Cardiac muscle cell (in vitro differentiated cells and primary cell): ENCODE measurements at regions not wholly inside any gene's neighbourhood (a gene's known extent, or its start where the extent isn't known, plus 50 kb on each side); places are given as distances from the start of the nearest gene placed in this dataset.

Experiments used
- DNase-seq, 2 donors: peaks; one replicate each; pipeline versions ENCODE4 v3.0.0 to v3.0.0-alpha.2; 2010 to 2017; ENCODE audit warnings: low read depth in 1 of 2, low spot score in 1 of 2
- H3K27ac ChIP-seq: fragments of 200-600 bp; sonication (generic); 2 replicates; pipeline ENCODE4 v1.5.1; 2016
- H3K27me3 ChIP-seq: fragments of 200-600 bp; sonication (generic); 2 replicates; pipeline ENCODE4 v1.6.0; 2016; ENCODE audit warnings: control low read depth
- H3K36me3 ChIP-seq: fragments of 200-600 bp; sonication (generic); 2 replicates; pipeline ENCODE4 v1.5.1; 2016; ENCODE audit warnings: control low read depth
- H3K4me1 ChIP-seq: fragments of 200-600 bp; sonication (generic); 2 replicates; pipeline ENCODE4 v1.8.1; 2017; ENCODE audit warnings: low read depth, mild to moderate bottlenecking, mixed run types
- H3K4me3 ChIP-seq: fragments of 200-600 bp; sonication (generic); 2 replicates; pipeline ENCODE4 v1.5.1; 2016; ENCODE audit warnings: mild to moderate bottlenecking
- H3K9me3 ChIP-seq: fragments of 200-600 bp; sonication (generic); 2 replicates; pipeline ENCODE4 v1.5.1; 2017; ENCODE audit warnings: low read depth, mild to moderate bottlenecking, control low read depth
- TF ChIP-seq, protein P1 (sequence below): IDR thresholded peaks from 2 replicates; pipeline ENCODE4 v1.5.1; 2012; ENCODE audit warnings: low read depth, mild to moderate bottlenecking, low read length

DNA sequence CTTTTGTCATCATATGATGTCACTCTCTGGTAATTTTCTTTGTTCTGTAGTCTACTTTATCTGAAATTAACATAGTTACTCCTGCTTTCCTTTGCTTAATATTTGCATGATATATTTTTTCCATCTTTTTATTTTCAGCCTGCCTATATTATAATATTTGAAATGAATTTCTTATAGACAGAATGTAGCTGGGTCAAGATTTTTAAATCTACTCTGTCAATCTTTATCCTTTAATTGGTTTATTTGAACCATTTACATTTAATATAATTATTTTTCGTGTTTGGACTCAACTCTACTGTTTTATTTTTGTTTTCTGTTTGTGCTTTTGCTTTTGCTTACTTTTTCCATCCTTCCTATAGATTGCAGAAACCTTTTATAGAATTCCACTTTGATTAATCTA, 118.0 kb downstream of the FOXD1 start:
- Histone ChIP-seq H3K36me3 (no peaks in the 10 kb centered on the region), H3K9me3 (no peaks in the 10 kb centered on the region), H3K27me3 (no peaks in the 10 kb centered on the region), H3K4me3 (no peak overlapping the region), H3K27ac (no peak overlapping the region), H3K4me1 (no peaks in the 10 kb centered on the region)
- TF ChIP-seq, protein P1, sequence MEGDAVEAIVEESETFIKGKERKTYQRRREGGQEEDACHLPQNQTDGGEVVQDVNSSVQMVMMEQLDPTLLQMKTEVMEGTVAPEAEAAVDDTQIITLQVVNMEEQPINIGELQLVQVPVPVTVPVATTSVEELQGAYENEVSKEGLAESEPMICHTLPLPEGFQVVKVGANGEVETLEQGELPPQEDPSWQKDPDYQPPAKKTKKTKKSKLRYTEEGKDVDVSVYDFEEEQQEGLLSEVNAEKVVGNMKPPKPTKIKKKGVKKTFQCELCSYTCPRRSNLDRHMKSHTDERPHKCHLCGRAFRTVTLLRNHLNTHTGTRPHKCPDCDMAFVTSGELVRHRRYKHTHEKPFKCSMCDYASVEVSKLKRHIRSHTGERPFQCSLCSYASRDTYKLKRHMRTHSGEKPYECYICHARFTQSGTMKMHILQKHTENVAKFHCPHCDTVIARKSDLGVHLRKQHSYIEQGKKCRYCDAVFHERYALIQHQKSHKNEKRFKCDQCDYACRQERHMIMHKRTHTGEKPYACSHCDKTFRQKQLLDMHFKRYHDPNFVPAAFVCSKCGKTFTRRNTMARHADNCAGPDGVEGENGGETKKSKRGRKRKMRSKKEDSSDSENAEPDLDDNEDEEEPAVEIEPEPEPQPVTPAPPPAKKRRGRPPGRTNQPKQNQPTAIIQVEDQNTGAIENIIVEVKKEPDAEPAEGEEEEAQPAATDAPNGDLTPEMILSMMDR, result no peak
- DNase-seq, result no peak

DNA sequence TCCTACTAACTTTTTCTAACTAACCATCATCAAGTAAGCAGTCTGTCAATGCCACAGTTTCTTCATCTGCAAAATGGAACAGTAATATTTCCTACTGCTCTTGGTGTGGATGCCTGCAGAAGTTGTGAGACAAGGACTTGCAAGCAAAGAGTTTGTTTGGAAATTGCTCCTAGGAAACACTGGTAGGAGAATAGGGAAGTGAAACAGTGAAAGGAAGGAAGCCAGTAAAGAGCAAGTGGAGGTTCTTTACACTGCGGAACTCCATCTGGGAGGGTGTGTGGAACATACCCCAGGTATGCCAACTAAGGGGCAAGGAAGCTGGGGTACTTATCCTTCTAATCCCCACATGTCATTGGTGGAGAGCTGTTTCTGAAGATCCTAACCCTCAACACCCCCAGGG, 119.9 kb downstream of the FOXD1 start:
- no peak for DNase-seq
- no peaks in the 10 kb centered on the region for H3K4me1 ChIP-seq
- no peaks in the 10 kb centered on the region for H3K9me3 ChIP-seq
- no peak overlapping the region for H3K4me3 ChIP-seq
- H3K36me3 ChIP-seq, result no peaks in the 10 kb centered on the region
- TF ChIP-seq, protein P1, result no peak
- H3K27ac ChIP-seq, result no peak overlapping the region
- no peaks in the 10 kb centered on the region for H3K27me3 ChIP-seq

DNA sequence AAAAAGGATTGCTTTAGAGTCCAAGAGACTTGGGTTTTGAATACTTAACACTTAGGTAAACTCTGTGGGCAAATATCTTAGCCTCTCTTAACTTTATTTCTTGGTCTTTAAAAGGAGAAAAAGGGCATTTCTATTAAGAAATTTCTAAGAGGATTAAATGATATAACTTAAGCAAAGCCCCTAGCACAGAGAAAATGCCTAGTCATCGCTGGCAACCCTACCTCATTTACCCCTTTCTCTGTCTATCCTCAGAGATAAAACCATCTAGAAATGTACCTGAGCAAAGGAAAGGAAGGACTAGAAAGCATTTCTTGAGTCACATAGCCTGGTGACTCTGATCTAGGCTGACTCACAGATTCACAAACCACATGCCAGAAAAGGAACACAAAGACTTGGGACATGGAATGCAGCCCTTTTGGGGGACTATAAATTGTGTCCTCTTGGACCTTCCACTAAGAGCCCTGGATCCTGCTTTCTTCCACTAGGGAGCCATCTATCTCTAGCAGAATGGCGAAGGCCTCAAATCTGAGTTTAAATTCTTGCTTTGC, 120.6 kb downstream of the FOXD1 start:
- H3K4me1 ChIP-seq, result no peaks in the 10 kb centered on the region
- no peak for DNase-seq
- H3K9me3 ChIP-seq, result no peaks in the 10 kb centered on the region
- TF ChIP-seq, protein P1, result no peak
- H3K27me3 ChIP-seq, result no peaks in the 10 kb centered on the region
- no peak overlapping the region for H3K4me3 ChIP-seq
- H3K36me3 ChIP-seq, result no peaks in the 10 kb centered on the region
- no peak overlapping the region for H3K27ac ChIP-seq

DNA sequence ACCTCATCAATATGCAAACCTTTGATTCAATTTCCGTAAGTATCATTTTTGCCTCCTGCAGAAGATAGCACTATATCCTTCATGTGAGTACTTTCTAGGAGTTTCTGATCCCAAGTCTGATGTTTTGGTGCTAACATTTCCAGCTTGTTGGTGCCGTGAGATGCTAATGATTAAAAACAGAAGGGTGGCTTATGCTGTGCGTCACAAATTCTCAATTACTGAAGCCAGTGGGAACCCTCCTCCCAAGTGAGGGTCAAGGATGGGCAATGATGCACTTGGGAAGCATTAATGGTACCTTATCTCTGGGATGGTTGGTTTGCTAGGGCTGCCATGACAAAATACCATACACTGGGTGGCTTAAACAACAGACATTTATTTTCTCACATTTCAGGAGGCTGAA, 123.0 kb downstream of the FOXD1 start:
- Histone ChIP-seq H3K36me3 (no peaks in the 10 kb centered on the region), H3K9me3 (no peaks in the 10 kb centered on the region), H3K27me3 (no peaks in the 10 kb centered on the region), H3K4me3 (no peak overlapping the region), H3K4me1 (no peaks in the 10 kb centered on the region), H3K27ac (no peak overlapping the region)
- TF ChIP-seq, protein P1, result no peak
- DNase-seq, result no peak

DNA sequence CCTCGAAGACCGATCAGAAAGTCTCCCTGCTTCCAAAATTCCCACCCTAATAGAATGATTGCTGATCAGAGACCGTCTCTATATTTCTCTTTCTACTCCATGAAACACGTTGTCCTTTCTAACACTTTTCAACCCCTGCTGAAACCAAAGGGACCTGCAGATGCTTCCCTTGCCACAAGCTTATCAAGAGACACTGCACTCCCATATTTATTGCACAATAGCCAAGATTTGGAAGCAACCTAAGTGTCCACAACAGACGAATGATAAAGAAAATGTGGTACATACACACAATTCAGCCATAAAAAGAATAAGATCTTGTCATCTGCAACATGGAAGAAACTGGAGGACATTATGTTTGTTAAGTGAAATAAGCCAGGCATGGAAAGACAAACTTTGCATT, 125.1 kb downstream of the FOXD1 start:
- Histone ChIP-seq H3K36me3 (no peaks in the 10 kb centered on the region), H3K9me3 (no peaks in the 10 kb centered on the region), H3K27me3 (no peaks in the 10 kb centered on the region), H3K4me1 (no peaks in the 10 kb centered on the region), H3K4me3 (no peak overlapping the region), H3K27ac (no peak overlapping the region)
- no peak for DNase-seq
- TF ChIP-seq, protein P1, result no peak

DNA sequence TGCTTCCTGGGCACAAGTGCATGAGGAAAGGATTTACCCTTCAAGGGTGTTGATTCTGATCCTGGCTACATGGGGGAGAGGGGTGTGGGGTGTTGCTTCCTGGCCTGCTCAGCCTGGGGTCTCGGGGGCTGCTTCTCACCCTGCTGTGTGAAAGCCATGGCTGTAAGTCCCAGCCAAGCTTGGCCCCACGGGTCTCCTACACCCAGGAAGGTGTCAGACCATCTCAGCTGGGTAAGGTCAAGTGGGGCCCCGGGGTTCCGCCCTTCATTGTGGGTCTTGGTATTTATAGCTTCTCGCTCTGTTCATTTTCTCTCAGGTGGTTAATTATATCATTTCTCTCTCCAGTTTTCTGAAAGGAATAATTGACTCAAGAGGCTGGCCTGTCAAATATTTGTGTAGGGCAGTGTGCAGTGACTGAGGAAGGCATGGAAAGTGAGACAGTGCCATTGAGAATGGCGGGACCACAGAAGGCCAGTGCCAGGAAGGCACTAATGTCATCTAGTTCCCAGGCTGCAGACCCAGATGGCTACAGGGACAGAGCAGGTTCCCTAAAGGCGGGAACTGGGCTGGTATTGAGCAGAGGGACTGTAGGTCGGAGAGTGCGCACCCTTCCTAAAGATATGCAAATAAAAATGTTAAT, 126.0 kb downstream of the FOXD1 start:
- no peaks in the 10 kb centered on the region for H3K4me1 ChIP-seq
- TF ChIP-seq, protein P1, result no peak
- no peak overlapping the region for H3K27ac ChIP-seq
- no peaks in the 10 kb centered on the region for H3K9me3 ChIP-seq
- no peaks in the 10 kb centered on the region for H3K36me3 ChIP-seq
- no peak for DNase-seq
- H3K27me3 ChIP-seq, result no peaks in the 10 kb centered on the region
- H3K4me3 ChIP-seq, result no peak overlapping the region
